HG03354 (cell line): ENCODE measurements at regions not wholly inside any gene's neighbourhood (a gene's known extent, or its start where the extent isn't known, plus 50 kb on each side); places are given as distances from the start of the nearest gene placed in this dataset.

ENCODE experiments used
- ATAC-seq: cut with Tn5 transposase; IDR thresholded peaks from one replicate; pipeline ENCODE4 v1.9.1; 2021; ENCODE audit warnings: mild to moderate bottlenecking; ENCODE audit not compliant: unreplicated experiment, poor library complexity, severe bottlenecking

GRCh38 chr11:128208329-128209137 lies 378.8 kb downstream of the ETS1 start:
- no peak for ATAC-seq

GRCh38 chr11:128207861-128208321 lies 379.5 kb downstream of the ETS1 start:
- ATAC-seq, result no peak

- ATAC-seq, result no peak
Measured at GRCh38 chr11:128206461-128206860, 380.9 kb downstream of the ETS1 start.

- ATAC-seq, result no peak
Measured at GRCh38 chr11:128205796-128206195, 381.6 kb downstream of the ETS1 start.

- no peak for ATAC-seq
Measured at GRCh38 chr11:128204898-128205297, 382.5 kb downstream of the ETS1 start.

- no peak for ATAC-seq
Measured at GRCh38 chr11:128201801-128202200, 385.6 kb downstream of the ETS1 start.

- no peak for ATAC-seq
Measured at GRCh38 chr11:128201009-128201408, 386.3 kb downstream of the ETS1 start.

GRCh38 chr11:128200467-128200866 lies 386.9 kb downstream of the ETS1 start:
- no peak for ATAC-seq

GRCh38 chr11:128198216-128198772 lies 389.1 kb downstream of the ETS1 start:
- no peak for ATAC-seq

GRCh38 chr11:128196235-128196634 lies 391.1 kb downstream of the ETS1 start:
- ATAC-seq, result no peak

GRCh38 chr11:128195756-128196155 lies 391.6 kb downstream of the ETS1 start:
- no peak for ATAC-seq

GRCh38 chr11:128195057-128195751 lies 392.2 kb downstream of the ETS1 start:
- no peak for ATAC-seq

- ATAC-seq, result no peak
Measured at GRCh38 chr11:128194216-128194615, 393.1 kb downstream of the ETS1 start.

GRCh38 chr11:128193615-128194014 lies 393.7 kb downstream of the ETS1 start:
- no peak for ATAC-seq

GRCh38 chr11:128190312-128190711 lies 397.0 kb downstream of the ETS1 start:
- no peak for ATAC-seq

GRCh38 chr11:128189823-128190222 lies 397.5 kb downstream of the ETS1 start:
- no peak for ATAC-seq

GRCh38 chr11:128188346-128189004 lies 398.9 kb downstream of the ETS1 start:
- ATAC-seq, result no peak

GRCh38 chr11:128187835-128188234 lies 399.5 kb downstream of the ETS1 start:
- ATAC-seq, result no peak

GRCh38 chr11:128187377-128187776 lies 400.0 kb downstream of the ETS1 start:
- ATAC-seq, result no peak

- no peak for ATAC-seq
Measured at GRCh38 chr11:128184981-128185380, 402.4 kb downstream of the ETS1 start.
